ENCODE measurements at regions not wholly inside any gene's neighbourhood (a gene's known extent, or its start where the extent isn't known, plus 50 kb on each side); places are given as distances from the start of the nearest gene placed in this dataset.

DNA sequence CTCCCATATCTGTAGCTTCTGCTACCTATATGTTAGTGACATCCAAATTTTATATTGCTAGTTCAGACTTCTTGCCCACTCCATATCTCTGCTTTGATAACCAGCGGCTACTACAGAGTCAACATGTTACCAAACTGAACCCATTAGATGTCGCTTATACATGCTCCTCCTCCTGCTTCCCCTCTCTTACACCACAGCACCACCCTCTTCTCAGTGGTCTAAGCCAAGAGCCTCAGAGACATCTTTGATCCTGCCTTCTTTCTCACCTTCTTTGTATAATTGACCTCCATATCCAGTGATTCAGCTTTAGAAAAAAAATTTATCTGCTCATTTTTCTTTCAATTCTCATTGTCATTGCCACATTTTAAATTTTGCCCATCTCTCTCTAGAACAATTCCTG, 408.2 kb upstream of the TLE4 start:
- Histone ChIP-seq H3K79me2 (ENCODE audit: low read depth) (no peaks in the 10 kb centered on the region), H3K27me3 (no peaks in the 10 kb centered on the region), H3K9ac (no peak overlapping the region), H3F3A (ENCODE audit: low read depth) (no peaks in the 10 kb centered on the region), H2AFZ (replicated peaks) (no peak overlapping the region), H3K9me3 (ENCODE audit: low read depth) (no peaks in the 10 kb centered on the region), H3K27ac (no peak overlapping the region), H3K4me3 (no peak overlapping the region), H3K36me3 (no peaks in the 10 kb centered on the region), H4K20me1 (ENCODE audit: low read depth) (no peaks in the 10 kb centered on the region), H3K4me2 (no peak overlapping the region), H3K4me1 (no peaks in the 10 kb centered on the region)
- Mint-ChIP-seq H3K36me3 (no peaks in the 10 kb centered on the region), H3K9me3 (no peaks in the 10 kb centered on the region), H3K4me1 (peaks cover 16% of the 10 kb centered on the region), H3K27me3 (ENCODE audit: insufficient read depth, low read depth) (no peaks in the 10 kb centered on the region), H3K27ac (no peak overlapping the region), H3K4me3 (no peak overlapping the region)
- DNase-seq (ENCODE audit: low spot score) = no peak
- TF ChIP-seq EZH2phosphoT487 (IDR thresholded peaks at IDR 0.05) (no peak), EZH2 (IDR thresholded peaks at IDR 0.05) (no peak)
- TF ChIP-seq, protein P1, sequence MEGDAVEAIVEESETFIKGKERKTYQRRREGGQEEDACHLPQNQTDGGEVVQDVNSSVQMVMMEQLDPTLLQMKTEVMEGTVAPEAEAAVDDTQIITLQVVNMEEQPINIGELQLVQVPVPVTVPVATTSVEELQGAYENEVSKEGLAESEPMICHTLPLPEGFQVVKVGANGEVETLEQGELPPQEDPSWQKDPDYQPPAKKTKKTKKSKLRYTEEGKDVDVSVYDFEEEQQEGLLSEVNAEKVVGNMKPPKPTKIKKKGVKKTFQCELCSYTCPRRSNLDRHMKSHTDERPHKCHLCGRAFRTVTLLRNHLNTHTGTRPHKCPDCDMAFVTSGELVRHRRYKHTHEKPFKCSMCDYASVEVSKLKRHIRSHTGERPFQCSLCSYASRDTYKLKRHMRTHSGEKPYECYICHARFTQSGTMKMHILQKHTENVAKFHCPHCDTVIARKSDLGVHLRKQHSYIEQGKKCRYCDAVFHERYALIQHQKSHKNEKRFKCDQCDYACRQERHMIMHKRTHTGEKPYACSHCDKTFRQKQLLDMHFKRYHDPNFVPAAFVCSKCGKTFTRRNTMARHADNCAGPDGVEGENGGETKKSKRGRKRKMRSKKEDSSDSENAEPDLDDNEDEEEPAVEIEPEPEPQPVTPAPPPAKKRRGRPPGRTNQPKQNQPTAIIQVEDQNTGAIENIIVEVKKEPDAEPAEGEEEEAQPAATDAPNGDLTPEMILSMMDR (IDR thresholded peaks at IDR 0.05) = no peak

DNA sequence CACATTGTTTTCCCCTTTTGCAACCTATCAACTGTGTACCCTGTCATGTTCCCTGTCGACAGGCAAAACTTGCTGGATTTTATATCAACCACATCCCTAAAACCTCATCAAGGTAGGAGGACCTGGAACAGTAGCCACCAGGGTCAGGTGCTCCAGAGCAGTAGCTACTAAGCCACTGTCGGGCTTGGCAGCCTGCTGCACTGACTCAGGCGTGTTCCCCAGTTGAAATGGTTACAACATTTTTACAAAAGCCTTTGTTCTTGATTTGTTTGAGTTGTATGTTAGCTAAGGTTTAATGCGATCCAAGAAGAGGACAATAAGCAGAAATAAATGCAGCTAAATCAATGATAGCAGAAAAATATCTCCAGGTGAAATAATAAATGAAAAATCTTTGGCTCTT, 407.4 kb upstream of the TLE4 start:
- Histone ChIP-seq H3K27ac (no peak overlapping the region), H3K4me2 (no peak overlapping the region), H3K4me1 (no peaks in the 10 kb centered on the region), H3K27me3 (no peaks in the 10 kb centered on the region), H3K36me3 (no peaks in the 10 kb centered on the region), H3K9me3 (ENCODE audit: low read depth) (no peaks in the 10 kb centered on the region), H2AFZ (replicated peaks) (no peak overlapping the region), H4K20me1 (ENCODE audit: low read depth) (no peaks in the 10 kb centered on the region), H3K79me2 (ENCODE audit: low read depth) (no peaks in the 10 kb centered on the region), H3K9ac (no peak overlapping the region), H3F3A (ENCODE audit: low read depth) (no peaks in the 10 kb centered on the region), H3K4me3 (no peak overlapping the region)
- Mint-ChIP-seq H3K9me3 (no peaks in the 10 kb centered on the region), H3K27me3 (ENCODE audit: insufficient read depth, low read depth) (no peaks in the 10 kb centered on the region), H3K4me1 (peaks cover 16% of the 10 kb centered on the region), H3K36me3 (no peaks in the 10 kb centered on the region), H3K27ac (no peak overlapping the region), H3K4me3 (no peak overlapping the region)
- no peak for TF ChIP-seq EZH2 (IDR thresholded peaks at IDR 0.05)
- no peak for TF ChIP-seq EZH2phosphoT487 (IDR thresholded peaks at IDR 0.05)
- TF ChIP-seq, protein P1 (IDR thresholded peaks at IDR 0.05) = no peak
- no peak for DNase-seq (ENCODE audit: low spot score)

DNA sequence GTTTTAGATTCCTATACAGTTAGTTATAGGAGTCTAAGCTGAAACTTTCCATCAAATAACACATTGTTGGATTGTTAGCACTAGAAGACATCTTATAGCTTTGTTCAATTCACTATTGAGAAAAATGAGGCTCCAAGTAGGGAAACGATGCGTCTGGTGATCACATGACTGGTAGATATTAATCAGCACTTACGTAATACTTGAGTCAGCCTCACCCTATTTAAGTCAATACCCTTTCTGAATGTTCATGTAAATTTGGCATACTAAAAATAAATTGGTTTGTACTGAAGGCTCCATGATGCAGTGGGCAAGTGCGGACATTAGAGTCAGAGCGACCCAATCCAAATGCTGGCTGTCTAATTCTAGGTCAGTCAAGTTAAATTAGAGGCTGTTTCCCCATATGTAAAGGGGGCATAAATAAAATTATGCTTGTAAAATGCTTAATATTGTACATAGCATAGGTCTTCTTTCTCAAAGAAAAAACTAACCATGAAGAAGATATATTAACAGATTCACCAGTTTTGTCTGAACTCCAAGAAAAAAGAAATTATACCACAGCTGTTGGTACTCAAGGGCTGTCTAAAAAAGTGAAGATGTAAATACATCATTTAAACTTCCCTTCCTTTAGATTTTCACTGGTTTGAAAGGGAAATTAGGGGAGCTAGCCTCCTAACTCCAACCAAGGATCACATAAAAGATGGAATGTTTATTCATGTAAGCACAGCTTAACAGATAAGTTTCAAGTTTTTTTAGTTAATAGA, 406.6 kb upstream of the TLE4 start:
- no peak overlapping the region for H2AFZ ChIP-seq (replicated peaks)
- peaks cover 16% of the 10 kb centered on the region for H3K4me1 Mint-ChIP-seq

More for the DNA sequence above, 406.6 kb upstream of the TLE4 start:
- Mint-ChIP-seq H3K4me3 (no peak overlapping the region), H3K27me3 (ENCODE audit: insufficient read depth, low read depth) (no peaks in the 10 kb centered on the region), H3K27ac (no peak overlapping the region), H3K9me3 (no peaks in the 10 kb centered on the region), H3K36me3 (no peaks in the 10 kb centered on the region)
- Histone ChIP-seq H3K9me3 (ENCODE audit: low read depth) (no peaks in the 10 kb centered on the region), H3K4me2 (no peak overlapping the region), H3K9ac (no peak overlapping the region), H3K27me3 (no peaks in the 10 kb centered on the region), H3K4me3 (no peak overlapping the region), H3K4me1 (no peaks in the 10 kb centered on the region), H3K36me3 (no peaks in the 10 kb centered on the region), H3K27ac (no peak overlapping the region), H3K79me2 (ENCODE audit: low read depth) (no peaks in the 10 kb centered on the region), H4K20me1 (ENCODE audit: low read depth) (no peaks in the 10 kb centered on the region), H3F3A (ENCODE audit: low read depth) (no peaks in the 10 kb centered on the region)
- TF ChIP-seq EZH2 (IDR thresholded peaks at IDR 0.05) = no peak
- no peak for TF ChIP-seq EZH2phosphoT487 (IDR thresholded peaks at IDR 0.05)
- TF ChIP-seq, protein P1 (IDR thresholded peaks at IDR 0.05) = no peak
- DNase-seq (ENCODE audit: low spot score) = no peak
